Liver (tissue), 3 donors: ENCODE measurements at regions not wholly inside any gene's neighbourhood (a gene's known extent, or its start where the extent isn't known, plus 50 kb on each side); places are given as distances from the start of the nearest gene placed in this dataset.

Source experiments
- RAD21 ChIP-seq, 2 donors: IDR thresholded peaks; 2 replicates each; pipeline ENCODE4 v1.6.1; 2016; ENCODE audit warnings: antibody characterized with exemption in 2 of 2, mild to moderate bottlenecking in 2 of 2
- RXRA ChIP-seq, 2 donors: IDR thresholded peaks; 2 replicates each; pipeline ENCODE4 v1.6.1; 2017 to 2018; ENCODE audit warnings: antibody characterized with exemption in 2 of 2, mild to moderate bottlenecking in 1 of 2
- TAF1 ChIP-seq: conservative IDR thresholded peaks from 2 replicates; pipeline ENCODE4 v1.6.1; 2016; ENCODE audit warnings: antibody characterized with exemption, mild to moderate bottlenecking
- YY1 ChIP-seq: IDR thresholded peaks from 2 replicates; pipeline ENCODE4 v1.6.1; 2016; ENCODE audit warnings: antibody characterized with exemption, mild to moderate bottlenecking
- TF ChIP-seq, protein P1 (sequence below): fragments of 150-350 bp; IDR thresholded peaks from 2 replicates; pipeline ENCODE4 v1.5.1; 2017; ENCODE audit warnings: improper control_type of control experiment, low read depth, low read length; ENCODE audit not compliant: missing input control
- donor health status: healthy.
- donor health status: healthy.

DNA sequence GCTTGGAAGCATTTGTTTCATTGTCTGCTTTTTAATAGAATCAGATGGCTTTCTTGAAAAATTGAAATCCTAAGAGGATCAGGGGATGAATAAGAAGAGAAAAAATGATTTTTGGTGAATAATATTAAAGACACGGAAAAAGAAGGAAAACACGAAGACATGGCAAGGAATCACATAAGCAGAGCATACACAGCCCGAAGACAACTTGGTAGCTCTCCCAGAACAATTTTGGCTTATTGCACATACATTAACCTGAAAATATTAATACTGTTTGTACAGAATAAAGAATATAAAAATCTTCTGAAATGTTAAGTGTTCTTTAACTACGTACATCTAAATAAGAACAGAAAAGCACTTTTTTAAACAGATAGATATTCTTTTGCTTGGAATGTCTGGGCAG lies 150.0 kb downstream of the SHOX2 start:
- TF ChIP-seq RXRA (IDR thresholded peaks at IDR 0.05), result no peak
- no peak for TF ChIP-seq YY1
- TF ChIP-seq, protein P1, sequence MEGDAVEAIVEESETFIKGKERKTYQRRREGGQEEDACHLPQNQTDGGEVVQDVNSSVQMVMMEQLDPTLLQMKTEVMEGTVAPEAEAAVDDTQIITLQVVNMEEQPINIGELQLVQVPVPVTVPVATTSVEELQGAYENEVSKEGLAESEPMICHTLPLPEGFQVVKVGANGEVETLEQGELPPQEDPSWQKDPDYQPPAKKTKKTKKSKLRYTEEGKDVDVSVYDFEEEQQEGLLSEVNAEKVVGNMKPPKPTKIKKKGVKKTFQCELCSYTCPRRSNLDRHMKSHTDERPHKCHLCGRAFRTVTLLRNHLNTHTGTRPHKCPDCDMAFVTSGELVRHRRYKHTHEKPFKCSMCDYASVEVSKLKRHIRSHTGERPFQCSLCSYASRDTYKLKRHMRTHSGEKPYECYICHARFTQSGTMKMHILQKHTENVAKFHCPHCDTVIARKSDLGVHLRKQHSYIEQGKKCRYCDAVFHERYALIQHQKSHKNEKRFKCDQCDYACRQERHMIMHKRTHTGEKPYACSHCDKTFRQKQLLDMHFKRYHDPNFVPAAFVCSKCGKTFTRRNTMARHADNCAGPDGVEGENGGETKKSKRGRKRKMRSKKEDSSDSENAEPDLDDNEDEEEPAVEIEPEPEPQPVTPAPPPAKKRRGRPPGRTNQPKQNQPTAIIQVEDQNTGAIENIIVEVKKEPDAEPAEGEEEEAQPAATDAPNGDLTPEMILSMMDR, result no peak
- TF ChIP-seq TAF1, result no peak
- no peak for TF ChIP-seq RAD21 (IDR thresholded peaks at IDR 0.05)
